ENCODE measurements at regions not wholly inside any gene's neighbourhood (a gene's known extent, or its start where the extent isn't known, plus 50 kb on each side); places are given as distances from the start of the nearest gene placed in this dataset.

- H3K4me3 ChIP-seq (ENCODE audit: low read depth, poor library complexity, severe bottlenecking): no peak overlapping the region
- intact Hi-C loops (cut with DNase I; ENCODE audit: low total_unique reads): no loop called here
- WGBS, 2 donors: 93% methylated on average over 2 of the region's 2 CpGs
- TF ChIP-seq CTCF (IDR thresholded peaks at IDR 0.05): no peak
- no peak for TF ChIP-seq POLR2A (IDR thresholded peaks at IDR 0.05)
- DNase-seq (ENCODE audit: low spot score in 2 of 2): no peak
These were observed 59.0 kb upstream of the OR9Q1 start for GRCh38 chr11:57964660-57965059.

GRCh38 chr11:57971272-57972012, 52.2 kb upstream of the OR9Q1 start:
- 79 to 80% methylated on average over 6 of the region's 6 CpGs for WGBS, 2 donors

GRCh38 chr11:57972013-57972367, 51.7 kb upstream of the OR9Q1 start:
- TF ChIP-seq CTCF (IDR thresholded peaks at IDR 0.05) (no peak), POLR2A (IDR thresholded peaks at IDR 0.05) (no peak)
- WGBS, 2 donors: 60 to 67% methylated on average over 2 of the region's 2 CpGs
- H3K4me3 ChIP-seq (ENCODE audit: low read depth, poor library complexity, severe bottlenecking): no peak overlapping the region
- DNase-seq (ENCODE audit: low spot score in 2 of 2): no peak
- intact Hi-C loops (cut with DNase I; ENCODE audit: low total_unique reads): no loop called here

More at GRCh38 chr11:57971272-57972012, 52.2 kb upstream of the OR9Q1 start:
- DNase-seq (ENCODE audit: low spot score in 2 of 2): no peak
- H3K4me3 ChIP-seq (ENCODE audit: low read depth, poor library complexity, severe bottlenecking): no peak overlapping the region
- intact Hi-C loops (cut with DNase I; ENCODE audit: low total_unique reads): no loop called here
- TF ChIP-seq POLR2A (IDR thresholded peaks at IDR 0.05) (no peak), CTCF (IDR thresholded peaks at IDR 0.05) (no peak)
